ENCODE measurements at regions not wholly inside any gene's neighbourhood (a gene's known extent, or its start where the extent isn't known, plus 50 kb on each side); places are given as distances from the start of the nearest gene placed in this dataset.

DNA sequence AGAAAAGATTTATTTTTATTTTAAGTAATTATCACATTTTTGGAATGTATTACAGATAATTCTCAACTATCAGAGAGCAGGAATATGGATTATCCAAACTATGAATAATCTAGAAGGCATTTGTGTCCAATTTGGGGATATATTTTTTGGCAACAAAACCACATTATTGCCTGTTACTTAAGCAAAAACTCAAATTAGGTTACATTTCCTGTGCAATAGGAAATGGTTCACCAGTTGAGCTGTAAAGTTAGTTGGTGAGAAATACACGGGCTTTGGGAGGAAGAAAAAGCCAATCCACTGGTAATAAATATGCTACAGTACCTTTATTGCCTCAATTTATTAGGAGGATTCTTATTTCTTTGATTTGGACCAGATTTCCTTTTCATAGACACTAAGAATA lies 1075.2 kb downstream of the PCDH9 start:
- no peak for ATAC-seq
- no peak for TF ChIP-seq TOX (CRISPR knock-in tag; IDR thresholded peaks at IDR 0.05; ENCODE audit: borderline replicate concordance)
- no peak for TF ChIP-seq PPARA (CRISPR knock-in tag; IDR thresholded peaks at IDR 0.05; ENCODE audit: borderline replicate concordance)
- TF ChIP-seq ZC3H10 (CRISPR knock-in tag; IDR thresholded peaks at IDR 0.05), result no peak
- TF ChIP-seq OSR1 (CRISPR knock-in tag; IDR thresholded peaks at IDR 0.05), result no peak
- TF ChIP-seq, protein P1, sequence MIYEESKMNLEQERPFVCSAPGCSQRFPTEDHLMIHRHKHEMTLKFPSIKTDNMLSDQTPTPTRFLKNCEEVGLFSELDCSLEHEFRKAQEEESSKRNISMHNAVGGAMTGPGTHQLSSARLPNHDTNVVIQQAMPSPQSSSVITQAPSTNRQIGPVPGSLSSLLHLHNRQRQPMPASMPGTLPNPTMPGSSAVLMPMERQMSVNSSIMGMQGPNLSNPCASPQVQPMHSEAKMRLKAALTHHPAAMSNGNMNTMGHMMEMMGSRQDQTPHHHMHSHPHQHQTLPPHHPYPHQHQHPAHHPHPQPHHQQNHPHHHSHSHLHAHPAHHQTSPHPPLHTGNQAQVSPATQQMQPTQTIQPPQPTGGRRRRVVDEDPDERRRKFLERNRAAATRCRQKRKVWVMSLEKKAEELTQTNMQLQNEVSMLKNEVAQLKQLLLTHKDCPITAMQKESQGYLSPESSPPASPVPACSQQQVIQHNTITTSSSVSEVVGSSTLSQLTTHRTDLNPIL (CRISPR knock-in tag; IDR thresholded peaks at IDR 0.05; ENCODE audit: low read depth), result no peak
- TF ChIP-seq, protein P2, sequence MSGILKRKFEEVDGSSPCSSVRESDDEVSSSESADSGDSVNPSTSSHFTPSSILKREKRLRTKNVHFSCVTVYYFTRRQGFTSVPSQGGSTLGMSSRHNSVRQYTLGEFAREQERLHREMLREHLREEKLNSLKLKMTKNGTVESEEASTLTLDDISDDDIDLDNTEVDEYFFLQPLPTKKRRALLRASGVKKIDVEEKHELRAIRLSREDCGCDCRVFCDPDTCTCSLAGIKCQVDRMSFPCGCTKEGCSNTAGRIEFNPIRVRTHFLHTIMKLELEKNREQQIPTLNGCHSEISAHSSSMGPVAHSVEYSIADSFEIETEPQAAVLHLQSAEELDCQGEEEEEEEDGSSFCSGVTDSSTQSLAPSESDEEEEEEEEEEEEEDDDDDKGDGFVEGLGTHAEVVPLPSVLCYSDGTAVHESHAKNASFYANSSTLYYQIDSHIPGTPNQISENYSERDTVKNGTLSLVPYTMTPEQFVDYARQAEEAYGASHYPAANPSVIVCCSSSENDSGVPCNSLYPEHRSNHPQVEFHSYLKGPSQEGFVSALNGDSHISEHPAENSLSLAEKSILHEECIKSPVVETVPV (CRISPR knock-in tag; IDR thresholded peaks at IDR 0.05), result no peak
- no peak for TF ChIP-seq ZFP3 (CRISPR knock-in tag; IDR thresholded peaks at IDR 0.05)
- TF ChIP-seq ZNF70 (CRISPR knock-in tag; IDR thresholded peaks at IDR 0.05), result no peak
- TF ChIP-seq, protein P3, sequence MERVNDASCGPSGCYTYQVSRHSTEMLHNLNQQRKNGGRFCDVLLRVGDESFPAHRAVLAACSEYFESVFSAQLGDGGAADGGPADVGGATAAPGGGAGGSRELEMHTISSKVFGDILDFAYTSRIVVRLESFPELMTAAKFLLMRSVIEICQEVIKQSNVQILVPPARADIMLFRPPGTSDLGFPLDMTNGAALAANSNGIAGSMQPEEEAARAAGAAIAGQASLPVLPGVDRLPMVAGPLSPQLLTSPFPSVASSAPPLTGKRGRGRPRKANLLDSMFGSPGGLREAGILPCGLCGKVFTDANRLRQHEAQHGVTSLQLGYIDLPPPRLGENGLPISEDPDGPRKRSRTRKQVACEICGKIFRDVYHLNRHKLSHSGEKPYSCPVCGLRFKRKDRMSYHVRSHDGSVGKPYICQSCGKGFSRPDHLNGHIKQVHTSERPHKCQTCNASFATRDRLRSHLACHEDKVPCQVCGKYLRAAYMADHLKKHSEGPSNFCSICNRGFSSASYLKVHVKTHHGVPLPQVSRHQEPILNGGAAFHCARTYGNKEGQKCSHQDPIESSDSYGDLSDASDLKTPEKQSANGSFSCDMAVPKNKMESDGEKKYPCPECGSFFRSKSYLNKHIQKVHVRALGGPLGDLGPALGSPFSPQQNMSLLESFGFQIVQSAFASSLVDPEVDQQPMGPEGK (CRISPR knock-in tag; IDR thresholded peaks at IDR 0.05; ENCODE audit: borderline replicate concordance), result no peak
- no peak for TF ChIP-seq ISL1 (CRISPR knock-in tag; IDR thresholded peaks at IDR 0.05)
- TF ChIP-seq, protein P4, sequence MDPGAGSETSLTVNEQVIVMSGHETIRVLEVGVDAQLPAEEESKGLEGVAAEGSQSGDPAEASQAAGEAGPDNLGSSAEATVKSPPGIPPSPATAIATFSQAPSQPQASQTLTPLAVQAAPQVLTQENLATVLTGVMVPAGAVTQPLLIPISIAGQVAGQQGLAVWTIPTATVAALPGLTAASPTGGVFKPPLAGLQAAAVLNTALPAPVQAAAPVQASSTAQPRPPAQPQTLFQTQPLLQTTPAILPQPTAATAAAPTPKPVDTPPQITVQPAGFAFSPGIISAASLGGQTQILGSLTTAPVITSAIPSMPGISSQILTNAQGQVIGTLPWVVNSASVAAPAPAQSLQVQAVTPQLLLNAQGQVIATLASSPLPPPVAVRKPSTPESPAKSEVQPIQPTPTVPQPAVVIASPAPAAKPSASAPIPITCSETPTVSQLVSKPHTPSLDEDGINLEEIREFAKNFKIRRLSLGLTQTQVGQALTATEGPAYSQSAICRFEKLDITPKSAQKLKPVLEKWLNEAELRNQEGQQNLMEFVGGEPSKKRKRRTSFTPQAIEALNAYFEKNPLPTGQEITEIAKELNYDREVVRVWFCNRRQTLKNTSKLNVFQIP (CRISPR knock-in tag; IDR thresholded peaks at IDR 0.05; ENCODE audit: borderline replicate concordance, low read depth), result no peak
- TF ChIP-seq ZFP30 (CRISPR knock-in tag; IDR thresholded peaks at IDR 0.05), result no peak
- TF ChIP-seq CSDC2 (CRISPR knock-in tag; IDR thresholded peaks at IDR 0.05), result no peak
- no peak for TF ChIP-seq ZNF8 (CRISPR knock-in tag; IDR thresholded peaks at IDR 0.05)
- TF ChIP-seq, protein P5, sequence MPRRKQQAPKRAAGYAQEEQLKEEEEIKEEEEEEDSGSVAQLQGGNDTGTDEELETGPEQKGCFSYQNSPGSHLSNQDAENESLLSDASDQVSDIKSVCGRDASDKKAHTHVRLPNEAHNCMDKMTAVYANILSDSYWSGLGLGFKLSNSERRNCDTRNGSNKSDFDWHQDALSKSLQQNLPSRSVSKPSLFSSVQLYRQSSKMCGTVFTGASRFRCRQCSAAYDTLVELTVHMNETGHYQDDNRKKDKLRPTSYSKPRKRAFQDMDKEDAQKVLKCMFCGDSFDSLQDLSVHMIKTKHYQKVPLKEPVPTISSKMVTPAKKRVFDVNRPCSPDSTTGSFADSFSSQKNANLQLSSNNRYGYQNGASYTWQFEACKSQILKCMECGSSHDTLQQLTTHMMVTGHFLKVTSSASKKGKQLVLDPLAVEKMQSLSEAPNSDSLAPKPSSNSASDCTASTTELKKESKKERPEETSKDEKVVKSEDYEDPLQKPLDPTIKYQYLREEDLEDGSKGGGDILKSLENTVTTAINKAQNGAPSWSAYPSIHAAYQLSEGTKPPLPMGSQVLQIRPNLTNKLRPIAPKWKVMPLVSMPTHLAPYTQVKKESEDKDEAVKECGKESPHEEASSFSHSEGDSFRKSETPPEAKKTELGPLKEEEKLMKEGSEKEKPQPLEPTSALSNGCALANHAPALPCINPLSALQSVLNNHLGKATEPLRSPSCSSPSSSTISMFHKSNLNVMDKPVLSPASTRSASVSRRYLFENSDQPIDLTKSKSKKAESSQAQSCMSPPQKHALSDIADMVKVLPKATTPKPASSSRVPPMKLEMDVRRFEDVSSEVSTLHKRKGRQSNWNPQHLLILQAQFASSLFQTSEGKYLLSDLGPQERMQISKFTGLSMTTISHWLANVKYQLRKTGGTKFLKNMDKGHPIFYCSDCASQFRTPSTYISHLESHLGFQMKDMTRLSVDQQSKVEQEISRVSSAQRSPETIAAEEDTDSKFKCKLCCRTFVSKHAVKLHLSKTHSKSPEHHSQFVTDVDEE (CRISPR knock-in tag; IDR thresholded peaks at IDR 0.05), result no peak
- no peak for TF ChIP-seq RARB (CRISPR knock-in tag; IDR thresholded peaks at IDR 0.05)

DNA sequence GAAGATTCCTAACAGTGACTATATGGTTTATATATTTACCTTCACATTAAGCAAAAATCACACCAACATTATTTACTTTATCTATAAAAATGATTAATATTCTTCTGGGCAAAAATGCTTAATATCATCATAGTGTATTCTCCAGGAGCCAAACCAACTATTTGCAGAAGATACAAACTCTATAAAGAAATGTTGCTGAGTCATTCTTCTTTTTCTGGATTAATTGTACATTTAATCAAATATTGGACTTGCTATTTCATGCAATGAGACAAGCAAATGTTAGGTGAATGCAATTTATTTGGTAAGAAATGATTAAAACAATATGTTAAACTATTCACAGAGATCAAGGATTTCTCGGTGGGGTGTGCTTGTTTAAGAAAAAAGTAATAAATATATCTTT lies 1075.8 kb downstream of the PCDH9 start:
- no peak for TF ChIP-seq TCF4 (CRISPR knock-in tag; IDR thresholded peaks at IDR 0.05; ENCODE audit: borderline replicate concordance)
- no peak for TF ChIP-seq ZFP3 (CRISPR knock-in tag; IDR thresholded peaks at IDR 0.05)
- TF ChIP-seq PPARA (CRISPR knock-in tag; IDR thresholded peaks at IDR 0.05; ENCODE audit: borderline replicate concordance), result no peak
- no peak for TF ChIP-seq ZC3H10 (CRISPR knock-in tag; IDR thresholded peaks at IDR 0.05)
- no peak for TF ChIP-seq ESRRG (CRISPR knock-in tag; IDR thresholded peaks at IDR 0.05)
- no peak for TF ChIP-seq SNAI2 (CRISPR knock-in tag; IDR thresholded peaks at IDR 0.05)
- TF ChIP-seq GLIS3 (CRISPR knock-in tag; IDR thresholded peaks at IDR 0.05), result no peak
- TF ChIP-seq, protein P5 (CRISPR knock-in tag; IDR thresholded peaks at IDR 0.05), result no peak
- no peak for ATAC-seq
